ENCODE measurements at regions not wholly inside any gene's neighbourhood (a gene's known extent, or its start where the extent isn't known, plus 50 kb on each side); places are given as distances from the start of the nearest gene placed in this dataset.

DNA sequence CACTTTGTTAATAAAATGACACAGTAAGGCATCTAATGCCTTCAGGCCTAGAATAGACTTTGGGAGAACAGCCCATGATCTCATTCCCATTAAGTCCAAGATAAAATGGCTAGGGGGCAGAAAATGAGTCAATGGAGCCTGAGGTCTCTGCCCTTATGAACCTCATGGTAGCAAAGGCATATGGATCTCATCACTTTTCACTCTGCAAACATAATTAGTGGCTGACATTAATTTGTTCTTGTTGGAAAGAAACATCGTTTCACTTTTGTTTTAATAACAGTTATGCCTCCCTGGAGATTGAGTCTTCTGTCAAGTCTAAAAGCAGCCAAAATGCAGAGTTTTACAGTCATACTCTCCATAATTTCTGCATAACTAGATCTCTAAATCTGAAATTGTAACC lies 111.8 kb upstream of the API5 start:
- DNase-seq, result no peak

DNA sequence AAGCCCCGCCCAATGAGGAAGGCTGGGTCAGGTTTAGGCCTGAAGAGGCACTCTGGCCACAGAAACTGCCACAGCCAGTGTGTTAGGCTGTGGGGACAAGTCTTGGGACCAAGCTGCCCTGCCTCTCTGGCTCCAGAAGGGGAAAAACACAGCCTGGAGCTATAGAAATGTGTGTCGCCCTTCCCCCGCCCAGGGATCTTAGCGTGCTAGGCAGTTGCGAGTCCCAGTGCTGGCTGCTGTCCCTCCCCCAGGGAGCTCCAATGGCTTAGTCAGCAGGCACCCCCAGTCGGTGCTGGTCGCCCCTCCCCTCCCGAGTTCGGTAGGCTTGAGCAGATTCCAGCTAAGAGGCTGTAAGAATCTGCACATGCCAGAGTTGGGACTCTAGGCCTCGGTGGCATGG lies 99.5 kb upstream of the API5 start:
- peak; percentile 77 for DNase-seq

DNA sequence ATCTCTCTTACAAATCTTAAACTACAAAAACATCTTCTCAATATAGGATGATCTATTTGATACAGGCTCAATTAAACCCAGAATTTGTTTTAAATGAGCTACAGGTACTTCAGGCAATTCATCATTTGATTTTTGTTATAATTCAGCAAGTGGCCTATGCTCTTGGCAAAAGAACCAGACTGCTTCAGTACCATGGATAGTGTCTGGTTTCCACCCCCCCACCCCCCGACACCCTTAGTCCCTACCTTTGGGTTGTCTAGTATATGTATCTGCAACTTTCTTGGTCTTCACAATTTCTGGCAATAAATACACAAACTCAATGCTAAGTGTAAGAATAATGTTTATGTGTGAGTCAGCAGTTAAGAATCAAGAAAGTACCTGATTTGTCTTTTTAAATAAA lies 97.3 kb upstream of the API5 start:
- DNase-seq, result no peak

- no peak for DNase-seq
These were observed 93.9 kb upstream of the API5 start for GRCh38 chr11:43217849-43218248.

DNA sequence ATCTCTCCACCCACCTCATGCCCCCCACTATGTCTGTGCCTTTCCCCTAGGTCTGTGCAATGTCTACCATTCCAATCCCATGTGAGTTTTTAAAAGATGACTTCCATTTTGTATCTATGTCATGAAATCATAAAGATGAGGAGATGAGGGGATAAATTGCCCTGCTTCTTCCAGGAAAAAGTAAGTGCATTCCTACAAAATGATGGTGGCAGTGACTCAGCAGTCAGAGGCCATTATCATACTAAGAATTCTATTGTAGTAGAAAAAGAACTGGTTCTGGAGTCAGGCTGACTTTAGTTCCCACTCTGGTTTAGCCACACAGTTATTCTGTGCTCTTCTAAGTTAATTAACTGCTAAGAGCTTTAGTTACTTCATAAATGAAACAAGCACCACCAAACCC lies 89.6 kb upstream of the API5 start:
- peak; percentile 59 for DNase-seq

DNA sequence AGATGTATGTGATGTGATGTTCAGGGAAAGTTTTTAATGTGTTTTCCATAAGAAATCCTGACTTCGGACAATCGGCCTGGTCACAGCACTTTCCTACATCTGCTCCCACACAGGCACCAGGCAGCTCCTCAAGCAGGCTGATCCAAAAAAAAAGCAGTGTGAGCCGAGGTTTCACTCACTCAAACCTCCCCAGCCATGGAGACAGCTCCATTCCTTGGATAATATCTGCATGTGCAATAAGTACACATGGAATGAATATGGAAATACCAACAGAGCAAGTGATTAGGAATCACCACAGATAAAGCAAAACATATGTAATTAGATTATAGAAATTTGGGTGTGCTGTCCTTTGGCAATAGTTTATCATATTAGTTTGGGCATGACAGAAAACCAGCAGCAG lies 88.8 kb upstream of the API5 start:
- DNase-seq, result no peak

DNA sequence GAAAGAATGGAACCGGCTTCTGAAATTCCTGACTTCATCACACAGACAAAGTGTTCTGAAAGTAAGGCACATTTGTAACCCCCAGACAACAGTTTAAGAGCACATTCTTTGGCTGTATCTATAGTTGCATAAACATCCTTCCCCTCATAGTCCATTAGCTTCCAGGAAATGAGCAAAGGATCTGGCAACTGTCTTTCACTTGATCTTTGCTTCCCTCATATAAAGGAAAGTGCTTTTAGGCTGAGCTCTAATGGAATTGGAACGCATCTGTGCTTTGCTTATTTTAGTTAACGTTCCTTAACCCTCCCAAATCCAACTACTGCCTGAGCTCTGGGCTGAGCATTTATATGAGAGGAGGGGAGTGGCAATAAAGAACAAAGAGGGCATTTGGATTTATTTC lies 76.9 kb upstream of the API5 start:
- DNase-seq, result no peak

GRCh38 chr11:43238341-43238740 lies 73.5 kb upstream of the API5 start:
- DNase-seq, result no peak

- no peak for DNase-seq
These were observed 72.0 kb upstream of the API5 start for GRCh38 chr11:43239791-43240190.

GRCh38 chr11:43242401-43242800 lies 69.4 kb upstream of the API5 start:
- DNase-seq, result no peak

DNA sequence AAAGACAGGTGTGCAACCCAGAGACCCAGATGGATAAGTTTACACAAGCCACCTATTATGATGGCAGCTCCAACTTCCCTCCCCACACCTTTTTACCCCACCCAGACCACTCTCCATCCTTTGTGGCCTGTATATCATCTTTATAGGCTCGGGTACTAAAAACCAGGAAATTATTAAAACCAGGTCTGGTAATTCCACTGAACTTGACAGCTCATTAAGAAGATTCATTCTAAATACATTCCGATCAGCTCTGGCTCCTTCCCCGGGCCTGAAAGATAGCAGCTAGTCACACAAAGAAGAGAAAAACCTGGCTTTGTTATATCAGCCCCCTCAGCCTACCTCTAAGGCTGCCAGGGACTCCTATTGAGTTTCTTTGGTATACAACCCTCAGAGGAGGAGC lies 67.9 kb upstream of the API5 start:
- DNase-seq, result no peak

DNA sequence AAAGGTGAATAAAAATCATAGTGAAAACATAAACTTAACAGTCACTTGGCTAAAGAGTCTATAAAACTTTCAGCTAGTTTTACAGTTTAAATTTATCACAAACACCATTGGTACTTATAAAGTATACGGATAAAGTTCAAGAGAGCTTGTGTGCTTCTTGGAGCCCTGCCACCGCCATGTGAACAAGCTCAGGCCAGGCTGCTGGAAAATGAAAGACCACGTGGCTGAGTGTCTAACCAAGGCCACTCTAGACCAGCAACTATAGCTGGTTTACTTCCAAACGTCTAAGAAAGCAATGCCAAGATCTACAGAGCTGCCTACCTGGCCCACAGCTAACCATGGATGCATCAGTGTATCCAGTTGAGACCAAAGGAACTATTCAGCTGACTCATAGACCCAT lies 66.3 kb upstream of the API5 start:
- no peak for DNase-seq

DNA sequence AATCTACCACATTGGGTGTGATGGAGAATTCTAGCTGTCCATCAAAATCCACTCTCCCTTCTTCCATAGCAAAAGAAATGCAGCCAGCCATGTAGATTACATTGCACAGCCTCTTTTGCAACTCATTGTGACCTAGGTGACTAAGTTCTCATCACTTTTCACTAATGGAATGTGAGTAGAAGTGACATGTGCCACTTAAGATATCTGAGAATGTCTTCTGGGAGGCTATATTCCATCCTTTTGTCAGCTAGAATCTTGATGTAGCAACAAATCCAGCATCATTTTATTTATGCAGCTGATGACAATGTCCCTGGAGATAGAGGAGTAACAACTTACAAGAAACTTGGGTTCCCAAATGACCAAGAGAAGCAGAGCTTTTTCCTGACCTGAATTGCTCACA lies 61.5 kb upstream of the API5 start:
- no peak for DNase-seq

GRCh38 chr11:43261775-43262174 lies 50.0 kb upstream of the API5 start:
- no peak for DNase-seq

Data from islet precursor cell (in vitro differentiated cells).